ENCODE measurements at regions not wholly inside any gene's neighbourhood (a gene's known extent, or its start where the extent isn't known, plus 50 kb on each side); places are given as distances from the start of the nearest gene placed in this dataset.

DNA sequence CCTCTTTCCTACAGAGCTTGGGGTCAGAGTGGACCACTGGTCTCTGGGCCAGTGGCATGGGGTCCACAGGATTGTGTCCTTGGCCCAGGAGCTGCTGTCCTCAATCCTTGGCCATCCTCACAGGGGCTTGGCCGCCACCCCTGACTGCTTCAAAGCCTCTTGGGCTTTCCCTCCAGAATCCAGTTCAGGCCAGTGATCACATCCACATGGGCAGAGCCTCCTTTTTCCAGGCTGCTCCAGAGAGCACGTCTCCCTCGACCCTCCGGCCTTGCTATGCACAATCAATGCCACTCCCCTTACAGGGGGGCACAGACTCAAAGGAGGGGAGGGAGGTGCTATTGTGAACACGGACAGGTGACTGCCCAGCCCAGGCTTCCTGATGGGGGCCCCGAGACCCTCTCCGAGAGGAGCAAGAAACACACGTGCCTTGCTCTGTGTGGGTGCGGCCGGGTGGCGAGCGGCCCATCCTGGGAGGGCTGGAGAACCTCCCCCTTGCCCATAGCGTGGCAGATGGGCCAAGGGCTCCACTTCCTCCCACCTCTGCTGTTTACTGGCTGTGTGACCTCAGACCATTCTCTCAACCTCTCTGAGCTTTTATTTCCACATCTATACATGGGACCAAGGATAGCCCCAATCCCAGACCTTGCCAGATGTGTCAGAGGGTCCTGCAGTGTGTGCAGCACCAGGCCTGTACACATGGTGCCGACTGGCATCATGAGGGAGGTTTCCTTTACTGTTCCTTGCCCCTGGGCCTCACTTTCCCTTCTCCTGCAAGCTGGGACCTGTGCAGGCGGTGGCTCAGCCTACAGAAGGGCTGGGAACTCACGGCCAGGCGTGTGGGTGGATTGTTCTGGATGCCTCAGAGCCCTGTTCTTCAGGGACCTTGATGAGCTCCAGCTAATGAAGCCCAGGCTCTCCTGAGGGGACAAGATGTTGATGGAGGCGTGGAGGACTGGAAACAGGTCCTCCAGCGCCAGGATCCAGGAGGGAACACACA is 229.0 kb upstream of the GSE1 start:
- DNase-seq = no peak

DNA sequence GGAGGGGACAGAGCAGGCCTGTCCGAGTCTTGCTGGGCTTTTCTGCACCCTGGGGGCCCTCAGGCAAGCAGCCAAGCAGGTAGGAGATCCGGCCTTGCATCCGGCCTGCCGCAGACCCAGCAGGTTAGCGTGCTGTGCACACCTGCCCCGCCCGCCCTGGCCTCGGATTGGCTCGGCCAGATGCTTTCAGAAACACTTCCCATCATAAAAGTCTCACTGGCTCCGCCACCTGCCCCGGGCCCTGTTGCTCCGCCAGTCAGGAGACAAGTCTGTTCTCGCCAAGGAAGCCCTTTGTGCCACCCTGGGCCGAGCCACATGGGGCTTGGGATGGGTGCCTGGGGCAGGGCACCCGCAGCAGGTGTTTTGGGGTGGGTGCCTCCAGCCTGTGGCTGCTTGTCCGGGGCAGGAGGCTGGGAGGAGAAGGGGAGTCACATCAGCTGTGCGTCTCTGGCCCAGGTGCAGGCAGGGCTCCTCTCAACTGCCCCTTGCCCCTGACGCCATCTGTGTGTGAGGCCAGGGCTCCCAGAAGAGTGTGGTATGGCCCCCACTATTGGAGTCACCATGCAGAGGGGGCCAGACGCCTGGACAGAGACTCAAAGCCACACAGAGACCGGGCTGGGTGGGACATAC is 228.2 kb upstream of the GSE1 start:
- no peak for DNase-seq

DNA sequence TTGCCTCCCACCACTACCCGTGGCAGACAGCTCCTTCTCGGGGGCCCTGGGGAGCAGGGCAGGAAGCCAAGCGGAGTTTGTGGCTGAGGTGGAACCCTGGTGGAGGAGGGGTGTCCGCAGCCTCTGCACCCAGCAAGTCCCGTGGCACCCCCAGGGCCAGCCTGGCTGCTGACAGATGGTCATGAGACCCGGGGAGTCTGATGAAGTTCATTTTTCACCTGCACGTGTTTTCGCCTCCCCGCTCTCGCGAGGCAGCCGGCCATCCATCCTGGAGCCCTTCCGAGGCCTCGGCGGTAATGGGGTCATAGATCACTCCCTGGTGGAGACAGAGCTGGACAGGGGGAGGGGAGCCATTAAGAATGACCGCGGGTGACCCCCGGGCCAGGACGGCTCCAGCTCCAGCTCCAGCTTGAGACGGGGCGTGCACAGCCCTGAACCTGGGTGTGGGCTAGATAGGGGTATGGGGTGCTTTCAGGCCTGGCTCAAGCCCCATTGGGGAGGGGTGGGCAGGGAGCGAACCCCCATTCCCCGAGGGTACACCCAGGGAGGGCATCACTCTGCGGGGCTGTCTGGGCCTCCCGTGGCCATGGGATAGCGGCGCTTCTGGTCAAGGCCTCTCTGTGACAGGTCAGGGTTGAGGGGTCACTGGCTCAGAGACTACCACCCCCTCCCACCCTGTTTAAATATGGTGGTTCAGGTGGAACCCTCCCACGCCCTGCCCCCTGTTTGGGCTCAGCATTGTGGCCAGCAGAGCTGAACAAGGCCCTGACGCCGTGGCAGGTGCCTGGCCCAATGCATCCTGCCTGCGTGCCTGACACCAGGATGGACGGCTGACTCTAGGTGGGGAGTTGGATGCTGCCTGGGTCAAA is 227.4 kb upstream of the GSE1 start:
- no peak for DNase-seq

DNA sequence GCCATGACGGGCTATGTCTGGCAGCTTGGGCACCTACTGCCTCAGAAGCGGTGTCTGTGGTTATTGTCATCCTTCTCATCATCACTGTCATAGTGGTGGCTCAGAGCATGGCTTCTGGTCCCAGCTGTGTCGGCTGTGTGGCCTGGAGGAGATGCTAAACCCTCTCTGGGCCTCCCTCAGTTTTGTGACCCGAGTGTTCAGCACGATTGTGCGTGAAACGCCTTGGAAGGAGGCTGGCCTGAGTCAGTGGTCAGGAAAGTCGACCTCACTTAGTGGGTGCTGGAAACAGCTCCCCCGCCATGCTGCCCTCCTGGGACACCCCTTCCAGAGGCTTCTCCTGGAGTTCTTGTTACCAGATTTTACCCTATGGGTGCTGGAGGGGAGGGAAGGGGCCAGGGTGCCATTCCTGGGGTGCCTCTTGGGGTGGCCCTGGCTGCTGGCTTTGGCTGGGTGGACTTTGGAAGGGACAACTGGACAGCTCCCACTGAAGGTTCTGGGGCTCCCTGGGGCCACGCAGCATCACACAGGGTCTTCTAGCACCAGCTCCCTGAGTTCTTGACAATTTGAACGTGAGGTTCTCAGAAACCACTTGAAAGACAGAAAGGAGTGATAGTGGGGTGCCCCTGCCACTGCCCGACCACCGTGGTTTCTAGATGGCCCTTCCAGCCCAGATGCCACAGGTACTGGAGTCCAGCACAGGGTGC is 226.5 kb upstream of the GSE1 start:
- DNase-seq = no peak

DNA sequence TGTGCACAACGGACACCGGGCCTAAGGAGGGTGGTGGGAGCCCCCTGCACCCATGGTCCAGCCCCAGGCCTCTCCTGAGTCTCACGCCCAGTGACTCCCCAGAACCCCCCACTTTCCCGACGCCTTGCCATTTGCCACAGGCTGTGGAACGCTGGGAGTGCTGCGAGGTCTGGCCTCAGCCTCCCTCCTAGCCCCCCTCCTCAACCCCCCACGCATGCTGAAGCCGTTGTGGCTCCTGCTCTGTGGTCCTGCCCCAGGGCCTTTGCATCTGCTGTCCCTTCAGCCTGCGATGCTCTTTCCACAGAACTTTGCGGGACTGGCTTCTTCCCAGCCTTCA is 226.0 kb upstream of the GSE1 start:
- no peak for DNase-seq

DNA sequence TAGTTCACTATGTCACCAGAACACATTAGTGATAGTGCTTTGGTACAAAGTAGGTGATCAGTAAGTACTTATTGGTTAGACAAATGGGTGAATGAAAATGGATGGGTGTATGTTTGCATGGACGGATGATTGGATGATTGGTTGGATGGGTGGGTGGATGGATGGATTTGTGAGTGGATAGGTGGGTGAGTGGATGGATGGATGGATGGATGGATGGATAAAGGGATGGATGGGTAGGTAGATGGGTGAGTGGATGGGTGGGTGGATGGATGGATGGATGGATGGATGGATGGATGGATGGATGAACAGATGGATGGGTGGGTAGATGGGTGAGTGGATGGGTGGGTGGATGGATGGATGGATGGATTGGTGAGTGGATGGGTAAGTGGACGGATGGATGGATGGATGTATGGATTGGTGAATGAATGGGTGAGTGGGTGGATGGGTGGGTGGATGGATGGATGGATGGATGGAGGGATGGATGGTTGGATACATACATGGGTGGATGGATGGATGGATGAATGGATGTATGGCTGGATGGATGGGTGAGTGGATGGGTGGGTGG is 225.3 kb upstream of the GSE1 start:
- no peak for DNase-seq

DNA sequence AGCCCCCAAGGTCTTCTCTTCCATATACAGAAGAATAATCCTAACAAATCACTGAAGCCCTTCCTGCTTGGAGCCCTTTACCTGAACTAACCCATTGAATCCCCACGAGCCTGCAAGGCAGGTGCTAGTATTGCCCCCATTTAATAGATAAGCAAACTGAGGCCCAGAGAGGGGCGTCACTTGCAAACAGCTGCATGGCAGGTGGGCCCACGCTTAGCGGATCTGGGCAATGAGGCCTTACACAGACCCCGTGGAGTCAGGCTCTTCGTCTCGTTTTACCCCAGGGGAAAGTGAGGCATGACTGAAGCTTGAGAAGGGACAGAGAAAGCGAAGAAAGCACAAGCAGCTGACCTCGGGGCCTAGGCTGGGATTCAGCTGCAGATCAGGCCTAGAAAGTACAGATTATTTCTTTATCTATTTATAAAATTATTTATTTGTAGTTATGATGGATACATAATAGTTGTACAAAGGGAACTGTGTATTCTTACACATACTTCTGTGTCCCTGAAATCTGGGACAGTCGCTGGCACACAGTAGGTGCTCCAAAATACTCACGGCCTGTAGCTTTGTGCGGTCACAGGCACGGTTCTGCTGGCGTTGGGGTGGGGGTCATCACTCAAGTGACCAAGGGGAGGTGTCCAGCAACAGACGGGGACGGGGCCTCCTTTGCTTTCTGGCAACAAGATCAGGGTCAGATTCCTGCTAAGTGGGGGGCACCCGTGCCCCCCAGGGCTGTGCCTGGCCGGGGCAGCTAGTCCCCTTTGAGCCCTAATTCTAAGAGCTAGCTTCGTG is 223.2 kb upstream of the GSE1 start:
- no peak for DNase-seq

DNA sequence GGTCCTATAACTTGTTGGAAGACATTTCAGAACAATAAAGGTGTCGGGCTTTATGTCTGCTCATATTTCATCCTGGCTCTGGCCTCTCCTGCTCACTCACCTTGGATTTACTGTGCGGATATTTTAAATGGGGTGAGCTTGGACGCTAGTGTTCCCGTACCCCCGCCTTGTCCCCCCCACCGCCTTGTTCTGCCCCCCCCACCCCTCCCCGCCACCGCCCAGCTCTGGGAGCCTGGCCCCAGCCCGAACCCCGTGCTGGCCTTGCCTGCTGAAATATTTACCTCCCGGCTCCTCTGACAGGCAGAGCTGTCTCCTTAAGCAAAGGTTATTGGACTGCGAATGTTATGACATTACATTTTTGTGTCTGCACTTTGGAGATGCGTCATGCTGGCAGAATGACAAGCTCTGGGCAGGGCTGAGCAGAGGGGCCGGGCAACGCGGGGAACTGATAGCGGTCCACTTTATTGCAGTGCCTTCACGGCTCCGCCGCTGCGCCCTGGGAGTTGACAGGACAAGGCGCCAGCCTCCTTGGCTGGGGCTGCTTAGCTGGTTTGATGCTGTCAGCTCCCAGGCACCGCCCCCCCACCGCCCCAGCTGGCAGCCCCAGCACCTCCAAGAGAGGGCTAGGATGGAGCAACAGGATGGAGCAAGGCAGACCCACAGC is 222.5 kb upstream of the GSE1 start:
- DNase-seq = peak; percentile 34

DNA sequence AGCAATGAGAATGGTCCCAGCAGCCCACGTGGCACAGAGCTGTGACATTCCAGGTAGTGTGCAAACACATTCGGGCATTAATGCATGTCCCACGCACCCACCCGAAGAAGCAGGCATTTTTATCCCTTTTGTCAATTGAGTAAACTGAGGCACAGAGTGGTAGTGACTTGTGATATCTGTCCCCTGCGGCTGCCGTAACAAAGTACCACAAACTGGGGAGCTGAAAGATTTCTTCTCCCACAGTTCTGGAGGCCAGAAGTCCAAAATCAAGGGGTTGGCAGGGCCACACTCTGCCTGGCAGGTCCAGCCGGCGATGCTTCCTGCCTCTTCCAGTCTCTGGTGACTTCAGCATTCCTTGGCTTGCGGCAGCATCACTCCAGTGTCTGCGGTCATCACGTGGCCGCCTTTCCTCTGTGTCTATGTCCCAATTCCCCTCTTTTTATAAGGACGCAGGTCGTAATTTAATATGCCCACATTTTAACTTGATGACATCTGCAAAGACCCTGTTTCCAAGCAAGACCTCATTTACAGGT is 221.9 kb upstream of the GSE1 start:
- no peak for DNase-seq

DNA sequence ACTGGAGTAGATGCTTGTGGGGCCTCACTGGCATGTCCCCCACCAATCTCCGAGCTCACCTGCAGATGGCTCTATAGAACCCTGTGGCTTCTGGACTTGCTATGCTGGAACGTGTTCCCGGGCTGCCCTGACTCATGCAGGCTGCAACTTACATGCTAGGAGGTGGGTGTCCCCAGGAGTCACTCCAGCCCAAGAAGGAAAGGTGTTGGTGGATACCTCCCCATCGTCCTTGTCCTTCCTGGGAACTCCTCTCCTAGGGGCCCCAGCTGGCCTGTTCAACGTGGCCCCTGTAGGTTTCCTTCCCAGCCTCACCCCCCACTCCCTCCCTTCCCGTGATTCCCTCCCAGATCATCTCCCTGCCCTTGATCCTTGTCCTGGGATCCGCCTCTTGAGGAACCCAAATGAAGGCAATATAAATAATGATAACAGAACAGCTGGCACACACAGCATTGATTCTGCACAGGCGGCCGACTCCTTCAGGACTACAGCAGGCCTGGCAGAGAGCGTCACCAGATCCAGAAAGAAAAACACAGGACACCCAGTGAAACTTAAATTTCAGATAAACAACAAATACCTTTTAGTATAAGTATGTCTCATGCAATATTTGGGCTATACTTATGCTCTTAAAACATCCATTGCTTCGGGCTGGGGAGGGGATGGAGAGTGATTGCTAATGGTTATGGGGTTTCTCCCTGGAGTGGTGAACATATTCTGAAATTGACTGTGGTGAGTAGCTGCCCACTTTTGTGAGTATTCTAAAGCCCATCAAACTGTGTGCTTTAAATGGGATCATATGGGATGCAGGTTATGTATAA is 221.1 kb upstream of the GSE1 start:
- DNase-seq = no peak

DNA sequence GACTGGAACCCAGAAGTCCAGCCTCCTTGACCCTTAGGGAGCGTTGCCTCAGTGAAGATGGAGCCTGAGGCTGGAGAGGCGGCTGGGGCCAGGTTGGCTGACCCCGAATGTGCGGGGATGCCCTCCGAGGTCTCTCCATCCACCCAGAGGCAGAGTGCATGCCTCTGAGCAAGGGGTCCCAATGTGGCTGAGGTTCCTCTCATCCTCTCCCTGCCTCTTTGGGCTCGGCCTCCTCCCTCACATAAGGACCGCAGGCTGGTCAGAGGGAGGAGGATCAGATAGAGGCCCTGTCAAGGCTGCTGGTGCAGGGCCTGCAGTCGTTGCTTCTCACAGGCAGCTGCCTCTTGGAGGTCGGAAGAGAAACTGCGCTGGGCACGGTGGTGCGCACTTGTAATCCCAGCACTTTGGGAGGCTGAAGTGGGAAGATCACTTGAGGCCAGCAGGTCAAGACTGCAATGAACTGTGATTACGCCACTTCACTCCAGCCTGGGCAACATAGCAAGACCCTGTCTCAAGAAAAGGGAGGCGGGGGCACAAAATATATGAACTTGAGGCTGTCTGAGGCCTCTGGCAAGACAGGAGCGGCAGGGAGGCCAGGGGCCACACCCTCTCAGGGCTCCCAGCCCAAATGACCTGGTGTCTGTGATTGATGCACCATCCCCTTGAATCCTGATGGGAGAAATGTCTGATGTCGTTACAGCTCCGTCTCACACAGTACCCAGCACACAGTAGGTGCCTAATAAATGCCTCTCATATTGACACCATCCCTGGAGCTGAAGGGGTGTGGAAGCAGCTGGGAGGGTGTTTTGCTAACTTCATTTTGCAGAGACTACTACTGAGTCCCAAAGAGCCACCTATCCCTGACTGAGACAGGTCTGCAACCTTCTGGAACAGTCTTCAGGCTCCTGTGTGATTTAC is 220.1 kb upstream of the GSE1 start:
- no peak for DNase-seq

DNA sequence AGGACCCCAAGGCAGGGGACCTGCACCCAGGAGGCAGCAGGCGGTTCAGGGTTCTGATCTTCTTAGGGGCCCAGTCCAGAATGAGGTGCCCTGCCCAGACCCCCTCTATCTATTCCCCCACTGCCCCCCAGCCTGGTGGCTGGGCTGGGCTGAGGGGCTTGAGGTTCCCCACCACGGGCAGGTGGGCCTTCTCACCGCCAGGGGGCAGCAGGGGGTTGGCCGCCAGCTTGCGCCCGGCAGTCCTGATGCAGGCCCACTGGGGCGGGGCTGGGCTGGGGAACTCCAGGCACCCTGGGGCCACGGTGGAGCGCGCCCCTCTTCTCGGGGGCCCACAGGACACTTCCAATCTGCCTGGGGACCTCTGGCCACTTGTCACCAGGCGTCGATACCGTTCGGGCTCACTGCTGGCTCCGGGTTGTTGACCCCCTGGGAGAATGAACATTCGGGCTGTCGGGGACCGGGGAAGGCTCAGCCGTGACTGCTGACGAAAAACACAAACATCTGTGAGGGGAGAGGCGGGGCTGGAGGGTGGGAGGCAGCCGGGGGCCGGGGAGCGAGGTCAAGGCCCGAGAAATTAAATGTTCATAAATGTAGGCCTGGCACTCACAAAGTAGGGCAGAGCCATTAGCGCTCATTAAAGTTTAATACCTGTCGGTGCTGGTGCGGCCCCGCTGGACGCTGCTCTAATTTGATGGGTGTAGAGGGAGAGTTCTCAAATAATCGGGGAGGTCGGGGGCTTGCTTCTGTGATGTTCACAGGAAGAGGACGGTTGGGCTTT is 219.3 kb upstream of the GSE1 start:
- DNase-seq = peak; percentile 59

DNA sequence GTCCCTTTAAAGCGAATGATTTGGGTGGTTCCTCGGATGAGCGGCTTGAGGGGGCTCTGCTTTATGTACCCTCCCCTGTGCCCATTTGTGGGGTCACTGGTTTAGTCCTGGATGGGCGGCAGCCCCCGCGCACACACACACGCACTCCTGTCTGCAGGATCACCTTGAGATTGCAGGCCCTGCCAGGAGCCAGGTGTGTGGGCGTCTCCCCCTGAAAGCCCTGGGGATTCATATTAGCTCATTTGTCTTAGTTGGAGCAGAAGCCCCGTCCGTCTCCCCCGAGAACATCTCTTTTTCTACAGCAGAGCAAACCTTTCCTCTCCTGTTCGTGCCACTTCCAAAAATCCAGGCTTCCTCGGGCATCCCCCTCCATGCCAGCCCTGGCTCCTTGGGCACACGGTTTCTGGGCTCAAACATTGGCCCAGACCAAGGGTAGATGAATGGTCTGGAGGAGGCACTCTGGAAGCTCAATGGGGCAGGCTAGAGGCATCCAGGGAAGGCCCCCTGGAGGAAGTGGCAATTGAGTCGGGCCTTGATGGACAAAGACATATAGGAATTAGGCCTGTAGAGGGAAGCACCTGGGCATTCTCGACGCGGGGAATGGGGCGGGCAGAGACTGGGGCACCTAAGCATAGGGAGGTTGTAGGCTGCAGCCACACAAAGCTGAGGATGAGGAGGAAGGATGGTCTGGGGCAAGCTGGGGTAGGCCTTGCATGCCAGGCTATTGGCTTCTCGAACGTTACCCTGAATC is 218.5 kb upstream of the GSE1 start:
- no peak for DNase-seq

DNA sequence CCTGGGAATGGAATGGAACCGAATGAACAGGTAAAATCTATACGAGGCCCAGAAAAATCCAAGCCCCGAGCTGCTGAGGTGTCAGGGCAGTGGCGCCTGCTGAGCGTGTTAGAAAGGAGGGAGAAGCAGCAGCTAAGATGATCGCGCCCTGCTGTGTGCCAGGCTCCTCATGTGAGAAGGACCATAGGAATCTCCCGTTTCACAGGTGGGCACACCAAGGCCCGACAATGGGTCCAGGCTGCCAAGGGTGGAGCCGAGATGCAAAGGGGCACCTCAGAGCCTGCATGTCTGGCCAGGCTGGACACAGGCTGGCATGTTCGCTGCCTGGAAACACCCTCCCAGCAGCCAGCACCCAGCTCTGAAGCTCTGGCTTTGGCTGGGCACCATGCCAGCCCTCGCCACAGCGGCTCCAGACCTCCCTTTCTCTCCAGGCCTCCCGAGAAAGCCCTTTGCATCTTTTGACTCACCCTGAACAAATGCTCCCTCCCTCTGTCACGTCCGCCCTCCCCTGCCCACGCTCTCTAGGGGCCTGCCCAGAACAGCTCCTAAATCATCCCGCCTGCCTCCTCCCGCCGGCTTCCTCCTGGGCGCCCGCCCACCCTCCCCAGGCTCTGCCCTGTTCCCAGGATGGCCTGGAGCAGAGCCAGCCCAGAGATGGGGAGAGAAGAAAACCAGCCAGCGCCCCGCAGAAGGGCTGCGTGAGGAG is 217.8 kb upstream of the GSE1 start:
- DNase-seq = peak; percentile 97

DNA sequence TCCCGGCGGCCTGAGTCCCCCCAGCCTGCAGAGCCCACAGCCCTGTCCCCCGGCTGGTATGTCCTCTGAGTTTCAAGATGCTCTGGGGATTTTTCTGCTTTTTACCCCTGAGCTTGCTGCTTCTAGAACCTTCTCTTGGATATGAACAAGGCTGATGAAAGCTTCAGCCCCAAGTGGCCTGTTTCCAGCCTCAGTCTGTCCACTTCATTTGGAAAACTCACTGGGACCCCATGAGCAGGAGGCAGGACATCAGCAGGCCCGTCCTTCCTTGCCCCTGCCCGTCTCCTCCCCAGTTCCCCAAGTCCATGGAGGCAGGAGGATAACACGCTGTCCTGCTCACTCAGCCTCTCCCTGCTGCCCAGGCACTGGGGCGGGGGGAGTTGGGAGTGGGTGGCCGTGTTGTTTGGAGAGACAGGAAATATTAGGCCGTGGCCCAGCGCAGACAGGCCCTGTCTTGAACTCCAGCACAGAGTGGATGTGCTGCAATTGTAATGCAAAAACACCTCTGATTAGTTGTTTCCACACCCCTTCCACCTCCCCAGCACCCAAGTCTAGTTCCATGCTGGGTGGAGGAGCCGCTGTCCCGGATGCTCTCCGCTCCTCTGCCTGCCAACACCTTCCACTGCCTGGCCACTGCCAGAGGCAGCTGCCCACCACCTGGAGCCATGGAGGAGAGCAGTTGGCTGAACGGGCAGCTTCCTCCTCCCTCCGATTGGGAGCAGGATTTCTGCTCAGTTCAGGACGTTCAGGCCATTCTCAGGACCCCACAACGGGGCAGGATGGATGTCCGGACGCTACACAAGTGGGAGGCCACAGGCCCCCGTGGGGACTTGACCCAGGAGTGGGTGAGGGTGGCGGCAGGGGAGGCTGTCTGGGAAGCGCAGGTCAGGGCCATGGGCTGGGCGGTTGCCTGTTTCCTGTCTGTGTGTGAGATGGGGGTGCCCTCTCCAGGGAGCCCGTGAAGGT is 216.9 kb upstream of the GSE1 start:
- DNase-seq = peak; percentile 54

Data from DMS 273 treated with DMSO at 0.1 percent for 48 hours (cell line).